Fibroblast of lung (primary cell): ENCODE measurements at regions not wholly inside any gene's neighbourhood (a gene's known extent, or its start where the extent isn't known, plus 50 kb on each side); places are given as distances from the start of the nearest gene placed in this dataset.

Experiments
- CTCF ChIP-seq, 2 donors: IDR thresholded peaks in 1 of 2; conservative IDR thresholded peaks in 1 of 2; 1 replicate in 1 of 2; 2 replicates in 1 of 2; pipeline ENCODE4 v1.5.1; 2011 to 2012; ENCODE audit warnings: low read length in 2 of 2, control low read depth in 1 of 2, inconsistent platforms in 1 of 2, low read depth in 1 of 2, mild to moderate bottlenecking in 1 of 2
- EZH2 ChIP-seq: IDR thresholded peaks from 2 replicates; pipeline ENCODE4 v1.5.1; 2012; ENCODE audit warnings: low read length, control low read depth, mild to moderate bottlenecking; ENCODE audit errors: missing control alignments

DNA sequence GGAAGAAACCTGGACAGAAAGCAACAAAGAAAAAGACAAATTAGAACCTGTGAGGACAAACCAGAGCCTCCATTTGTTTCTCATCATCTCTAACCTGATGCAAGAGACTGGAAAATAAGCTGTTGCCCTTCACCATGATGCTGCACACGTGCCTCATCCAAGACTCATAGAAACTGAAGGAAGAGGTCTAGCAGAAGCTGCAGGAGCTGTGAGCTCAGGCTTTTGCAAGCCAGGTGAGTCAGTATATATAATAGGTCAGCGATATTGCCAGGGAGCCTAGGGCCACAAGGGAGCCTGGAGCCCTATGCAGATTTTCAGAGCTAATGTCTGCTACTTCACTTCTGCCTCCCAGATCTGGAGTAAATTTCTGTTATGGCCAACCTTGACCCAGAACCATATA, 163.1 kb downstream of the LNPK start:
- TF ChIP-seq CTCF (conservative IDR thresholded peaks at IDR 0.05 in 1 of 2, IDR thresholded peaks at IDR 0.05 in 1 of 2; ENCODE audit: low read depth in 1 of 2, low read length in 2 of 2), result no peak
- no peak for TF ChIP-seq EZH2
